Thyroid gland (tissue), 4 donors: ENCODE measurements at regions not wholly inside any gene's neighbourhood (a gene's known extent, or its start where the extent isn't known, plus 50 kb on each side); places are given as distances from the start of the nearest gene placed in this dataset.

ENCODE experiments used
- DNase-seq, 2 donors: peaks; one replicate each; pipeline ENCODE4 v3.0.0-alpha.2; 2019
- H3K27ac ChIP-seq, 3 donors: fragments of 200-600 bp; sonication (generic); 1 replicate in 2 of 3; 2 replicates in 1 of 3; pipeline ENCODE4 v1.5.1; 2016 to 2019; ENCODE audit warnings: mild to moderate bottlenecking in 1 of 3, moderate library complexity in 1 of 3
- H3K27me3 ChIP-seq: fragments of 200-600 bp; sonication (generic); one replicate; pipeline ENCODE4 v1.5.1; 2019
- H3K36me3 ChIP-seq, 2 donors: fragments of 200-600 bp; sonication (generic); one replicate each; pipeline ENCODE4 v1.5.1; 2016 to 2019
- H3K4me1 ChIP-seq, 2 donors: fragments of 200-600 bp; sonication (generic); one replicate each; pipeline ENCODE4 v1.5.1; 2017 to 2019
- H3K4me3 ChIP-seq, 3 donors: fragments of 200-600 bp; sonication (generic); replicated peaks in 1 of 3; 1 replicate in 2 of 3; 2 replicates in 1 of 3; pipeline ENCODE4 v1.5.1; 2016; ENCODE audit warnings: mild to moderate bottlenecking in 1 of 3
- H3K9me3 ChIP-seq: fragments of 200-600 bp; sonication (generic); one replicate; pipeline ENCODE4 v1.5.1; 2017
- CTCF ChIP-seq, 6 experiments: fragments of 200-600 bp in 3 of 6; fragments of 450-650 bp in 3 of 6; sonication (generic) in 3 of 6; IDR thresholded peaks; one replicate each; pipeline ENCODE4 v1.5.1; 2016 to 2019; ENCODE audit warnings: antibody characterized with exemption in 6 of 6, mild to moderate bottlenecking in 2 of 6, inconsistent platforms in 1 of 6, moderate library complexity in 1 of 6
- POLR2A ChIP-seq, 2 donors: fragments of 450-650 bp; IDR thresholded peaks; one replicate each; pipeline ENCODE4 v1.6.1; 2017; ENCODE audit warnings: antibody characterized with exemption in 2 of 2, mild to moderate bottlenecking in 2 of 2, moderate library complexity in 1 of 2
- WGBS, 2 donors: methylation state at CpG; one replicate each; pipeline ENCODE4 v1.1.5; 2017; 5-methylcytosine and 5-hydroxymethylcytosine counted together
- intact Hi-C: fragments of 100-400 bp; cut with DNase I; formaldehyde crosslinking; loops from one replicate; pipeline ENCODE4 v1.15.1; 2023

GRCh38 chr13:37457612-37458011, 141.0 kb downstream of the POSTN start:
- TF ChIP-seq POLR2A (IDR thresholded peaks at IDR 0.05) (no peak), CTCF (IDR thresholded peaks at IDR 0.05) (no peak)
- Histone ChIP-seq H3K4me3 (no peak overlapping the region), H3K36me3 (no peaks in the 10 kb centered on the region), H3K9me3 (no peaks in the 10 kb centered on the region), H3K27me3 (no peaks in the 10 kb centered on the region), H3K27ac (no peak overlapping the region), H3K4me1 (no peaks in the 10 kb centered on the region)
- intact Hi-C loops = no loop called here
- 89 to 91% methylated on average over 4 of the region's 4 CpGs for WGBS, 2 donors
- DNase-seq = no peak

DNA sequence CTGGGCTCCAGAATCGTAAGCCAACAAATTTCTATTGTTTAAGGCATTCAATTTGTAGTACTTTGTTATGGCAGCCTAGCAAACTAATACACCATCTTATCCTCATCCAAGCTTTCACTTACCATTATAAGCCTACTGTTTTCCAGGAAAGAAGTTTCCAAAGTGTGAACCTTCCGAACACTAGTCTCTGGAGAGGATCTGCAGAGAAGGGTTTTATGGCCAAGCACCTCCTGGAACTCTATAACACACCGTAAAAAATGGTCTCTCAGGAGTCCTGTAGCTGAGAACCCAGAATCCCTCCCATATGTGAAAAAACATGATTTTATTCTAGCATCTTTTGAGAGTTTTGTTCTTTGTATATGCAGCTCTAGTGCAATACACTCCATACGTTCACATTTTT, 142.1 kb downstream of the POSTN start:
- H3K4me3 ChIP-seq = no peak overlapping the region
- no peak overlapping the region for H3K27ac ChIP-seq
- 77 to 85% methylated on average over 4 of the region's 4 CpGs for WGBS, 2 donors
- no peaks in the 10 kb centered on the region for H3K36me3 ChIP-seq
- TF ChIP-seq CTCF (IDR thresholded peaks at IDR 0.05) (no peak), POLR2A (IDR thresholded peaks at IDR 0.05) (no peak)
- no peaks in the 10 kb centered on the region for H3K27me3 ChIP-seq
- no peaks in the 10 kb centered on the region for H3K4me1 ChIP-seq
- intact Hi-C loops = no loop called here
- no peaks in the 10 kb centered on the region for H3K9me3 ChIP-seq
- DNase-seq = no peak

DNA sequence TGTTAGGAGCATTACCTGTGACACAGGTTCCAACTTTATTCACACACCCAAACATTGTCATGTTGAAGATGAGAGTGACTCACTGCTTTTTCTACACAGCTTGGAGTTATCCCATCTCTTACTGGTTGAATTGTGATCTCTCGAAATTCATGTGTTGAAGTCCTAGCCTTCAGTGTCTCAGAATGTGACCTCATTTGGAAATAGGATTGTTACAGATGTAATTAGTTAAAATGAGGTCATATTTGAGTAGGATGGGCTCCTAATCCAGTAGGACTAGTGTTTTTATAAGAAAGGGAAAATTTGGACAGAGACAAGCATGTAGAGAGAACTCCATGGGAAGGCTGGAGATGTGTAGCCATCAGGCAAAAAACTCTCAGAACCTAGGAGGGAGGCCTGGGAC, 142.5 kb downstream of the POSTN start:
- Histone ChIP-seq H3K4me3 (no peak overlapping the region), H3K36me3 (no peaks in the 10 kb centered on the region), H3K27ac (no peak overlapping the region), H3K4me1 (no peaks in the 10 kb centered on the region), H3K27me3 (no peaks in the 10 kb centered on the region), H3K9me3 (no peaks in the 10 kb centered on the region)
- no peak for DNase-seq
- TF ChIP-seq CTCF (IDR thresholded peaks at IDR 0.05) = no peak
- TF ChIP-seq POLR2A (IDR thresholded peaks at IDR 0.05) = no peak
- 86 to 89% methylated on average over 1 of the region's 1 CpG for WGBS, 2 donors
- intact Hi-C loops = no loop called here

DNA sequence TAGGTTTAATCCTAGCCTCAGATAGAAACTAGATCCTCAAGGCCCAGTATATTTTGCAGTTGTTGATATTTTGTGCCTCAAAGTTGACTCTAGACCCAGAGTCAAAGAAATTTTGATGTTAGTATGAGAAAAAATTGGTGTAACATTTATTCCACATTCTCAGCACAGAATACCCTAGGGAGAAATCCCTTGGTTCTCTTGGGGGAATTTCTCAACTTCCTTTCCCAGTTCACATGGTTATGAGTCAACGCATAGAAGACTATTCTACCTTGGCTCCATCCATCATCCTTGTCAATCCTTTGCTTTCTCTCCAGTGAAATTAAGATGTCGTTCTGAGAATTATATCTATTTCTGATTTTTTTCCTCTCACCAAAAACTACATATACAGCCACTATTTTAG, 145.3 kb downstream of the POSTN start:
- no peaks in the 10 kb centered on the region for H3K36me3 ChIP-seq
- H3K9me3 ChIP-seq = no peaks in the 10 kb centered on the region
- TF ChIP-seq POLR2A (IDR thresholded peaks at IDR 0.05) = no peak
- TF ChIP-seq CTCF (IDR thresholded peaks at IDR 0.05) = no peak
- 76 to 84% methylated on average over 2 of the region's 2 CpGs for whole genome bisulfite sequencing, 2 donors
- H3K4me3 ChIP-seq = no peak overlapping the region
- H3K4me1 ChIP-seq = no peaks in the 10 kb centered on the region
- intact Hi-C loops = no loop called here
- no peak for DNase-seq
- H3K27ac ChIP-seq = no peak overlapping the region
- H3K27me3 ChIP-seq = no peaks in the 10 kb centered on the region

GRCh38 chr13:37450276-37450675, 148.3 kb downstream of the POSTN start:
- 76 to 88% methylated on average over 2 of the region's 2 CpGs for WGBS, 2 donors
- Histone ChIP-seq H3K9me3 (no peaks in the 10 kb centered on the region), H3K27me3 (no peaks in the 10 kb centered on the region), H3K36me3 (no peaks in the 10 kb centered on the region), H3K4me3 (no peak overlapping the region), H3K4me1 (no peaks in the 10 kb centered on the region), H3K27ac (no peak overlapping the region)
- no peak for DNase-seq
- no peak for TF ChIP-seq POLR2A (IDR thresholded peaks at IDR 0.05)
- TF ChIP-seq CTCF (IDR thresholded peaks at IDR 0.05) = no peak
- intact Hi-C loops = no loop called here
